OCI-LY3 (cell line): ENCODE measurements at regions not wholly inside any gene's neighbourhood (a gene's known extent, or its start where the extent isn't known, plus 50 kb on each side); places are given as distances from the start of the nearest gene placed in this dataset.
"Not testable (repeated sequence)": the region's sequence is repeated elsewhere in the genome, so short reads cannot be mapped to it uniquely, and the experiment has no call there.

Source experiments
- H2AFZ ChIP-seq: fragments of 200-600, 300-600 bp; shearing (Covaris generic); 2 replicates; pipeline ENCODE4 v1.6.0; 2014; ENCODE audit warnings: antibody characterized with exemption, low read depth, low read length
- H3K27ac ChIP-seq: fragments of 200-600, 300-600 bp; sonication (generic); 2 replicates; pipeline ENCODE4 v1.5.1; 2014; ENCODE audit warnings: mild to moderate bottlenecking, low read length, moderate library complexity, mixed read lengths
- H3K27me3 ChIP-seq: fragments of 200-600, 300-600 bp; sonication (generic); 2 replicates; pipeline ENCODE4 v1.6.1; 2014; ENCODE audit warnings: low read depth, low read length, mixed read lengths
- H3K36me3 ChIP-seq: fragments of 200-600, 300-600 bp; sonication (generic); replicated peaks from 2 replicates; pipeline ENCODE3; 2014; ENCODE audit warnings: low read depth, low read length, mixed read lengths
- H3K4me1 ChIP-seq: fragments of 300-600, 200-600 bp; sonication (generic); 2 replicates; pipeline ENCODE4 v1.6.1; 2014; ENCODE audit warnings: low read length, mixed read lengths
- H3K4me2 ChIP-seq: fragments of 200-600, 300-600 bp; sonication (generic); 2 replicates; pipeline ENCODE4 v1.6.1; 2014; ENCODE audit warnings: low read length, mixed read lengths
- H3K4me3 ChIP-seq: fragments of 300-600, 200-600 bp; sonication (generic); 2 replicates; pipeline ENCODE4 v1.5.1; 2014; ENCODE audit warnings: antibody characterized with exemption, mild to moderate bottlenecking, low read length, moderate library complexity
- H3K79me2 ChIP-seq: fragments of 300-600, 200-600 bp; shearing (Covaris generic); 2 replicates; pipeline ENCODE4 v1.6.1; 2014; ENCODE audit warnings: mild to moderate bottlenecking, low read length, mixed read lengths
- H3K9ac ChIP-seq: fragments of 300-600, 200-600 bp; shearing (Covaris generic); 2 replicates; pipeline ENCODE4 v1.6.0; 2014; ENCODE audit warnings: mild to moderate bottlenecking, low read length, moderate library complexity
- H3K9me3 ChIP-seq: fragments of 200-600, 300-600 bp; shearing (Covaris generic); 2 replicates; pipeline ENCODE4 v1.6.1; 2014; ENCODE audit warnings: low read length, mixed read lengths; ENCODE audit not compliant: insufficient read depth
- H4K20me1 ChIP-seq: fragments of 200-600, 300-600 bp; sonication (generic); 2 replicates; pipeline ENCODE4 v1.6.1; 2016; ENCODE audit warnings: low read length, mixed read lengths; ENCODE audit not compliant: insufficient read depth
- CTCF ChIP-seq: fragments of 200-600, 300-600 bp; sonication (generic); IDR thresholded peaks from 2 replicates; pipeline ENCODE4 v1.5.1; 2014; ENCODE audit warnings: antibody characterized with exemption, low read length, low read depth
- EZH2phosphoT487 ChIP-seq: fragments of 200-600 bp; shearing (Covaris generic); IDR thresholded peaks from 2 replicates; pipeline ENCODE4 v1.6.1; 2018; ENCODE audit warnings: antibody characterized with exemption, mixed run types, low read depth

DNA sequence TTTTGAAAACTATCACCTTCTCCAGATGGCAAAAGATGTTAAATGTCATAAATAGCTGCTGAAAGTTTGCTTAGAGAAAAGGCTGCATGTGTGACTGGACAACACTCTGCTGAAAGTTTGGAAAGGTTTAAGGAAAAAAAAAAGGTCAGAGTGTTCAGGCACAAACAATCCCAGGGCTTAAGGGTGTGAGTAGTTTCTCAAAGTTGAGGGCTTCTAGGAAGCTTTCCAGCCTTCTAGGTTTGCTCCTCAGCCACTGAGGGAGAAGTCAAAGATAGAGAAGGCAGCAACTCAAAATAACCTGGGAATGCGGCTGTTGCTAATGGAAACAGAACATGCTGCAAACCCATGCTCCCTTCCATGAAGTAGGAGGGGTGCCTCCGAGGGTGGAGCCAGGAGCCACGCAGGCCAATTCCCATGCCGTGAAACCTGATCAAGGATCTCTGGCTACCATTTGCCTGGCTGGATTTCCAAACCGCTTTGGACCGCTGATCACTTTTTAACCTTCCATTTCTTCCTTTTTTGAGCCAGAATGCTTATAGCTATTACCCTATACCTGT, 88.0 kb downstream of the TEX51 start:
- no peaks in the 10 kb centered on the region for H3K4me1 ChIP-seq
- H3K4me3 ChIP-seq, result no peak overlapping the region
- no peak overlapping the region for H3K4me2 ChIP-seq
- no peaks in the 10 kb centered on the region for H3K36me3 ChIP-seq
- no peak overlapping the region for H2AFZ ChIP-seq
- H3K9ac ChIP-seq, result no peak overlapping the region
- no peak overlapping the region for H3K27ac ChIP-seq
- TF ChIP-seq CTCF (no peak), EZH2phosphoT487 (no peak)
- no peaks in the 10 kb centered on the region for H4K20me1 ChIP-seq
- H3K79me2 ChIP-seq, result no peaks in the 10 kb centered on the region
- H3K9me3 ChIP-seq, result no peaks in the 10 kb centered on the region
- peaks cover 19% of the 10 kb centered on the region for H3K27me3 ChIP-seq

DNA sequence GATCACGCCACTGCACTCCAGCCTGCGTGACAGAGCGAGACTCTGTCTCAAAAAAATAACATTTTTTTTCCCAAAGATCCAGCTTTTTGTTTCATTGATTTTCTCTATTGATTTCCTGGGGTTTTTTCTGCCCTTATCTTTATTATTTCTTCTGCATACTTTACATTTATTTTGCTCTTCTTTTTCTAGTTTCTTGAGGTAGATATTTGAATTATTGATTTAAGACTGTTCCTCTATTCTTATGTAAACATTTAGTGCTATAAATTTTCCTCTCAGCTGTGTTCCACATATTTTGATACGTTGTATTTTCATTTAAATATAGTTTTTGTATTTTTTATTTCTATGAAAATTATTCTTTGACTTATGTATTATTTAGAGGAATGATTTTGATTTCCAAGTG, 89.8 kb downstream of the TEX51 start:
- H3K9ac ChIP-seq, result no peak overlapping the region
- H4K20me1 ChIP-seq, result no peaks in the 10 kb centered on the region
- H3K36me3 ChIP-seq, result no peaks in the 10 kb centered on the region
- peaks cover 19% of the 10 kb centered on the region for H3K27me3 ChIP-seq
- H3K4me1 ChIP-seq, result no peaks in the 10 kb centered on the region
- H3K27ac ChIP-seq, result no peak overlapping the region
- H3K4me3 ChIP-seq, result no peak overlapping the region
- no peaks in the 10 kb centered on the region for H3K9me3 ChIP-seq
- no peak overlapping the region for H3K4me2 ChIP-seq
- H3K79me2 ChIP-seq, result no peaks in the 10 kb centered on the region
- no peak overlapping the region for H2AFZ ChIP-seq
- no peak for TF ChIP-seq EZH2phosphoT487

GRCh38 chr2:126989064-126989463, 90.4 kb downstream of the TEX51 start:
- H2AFZ ChIP-seq, H3K4me3 ChIP-seq, H3K36me3 ChIP-seq, H3K9ac ChIP-seq, H3K79me2 ChIP-seq, H3K27ac ChIP-seq, H3K4me2 ChIP-seq, H3K9me3 ChIP-seq, H4K20me1 ChIP-seq, H3K4me1 ChIP-seq: not testable (repeated sequence)
- peaks cover 19% of the 10 kb centered on the region for H3K27me3 ChIP-seq

DNA sequence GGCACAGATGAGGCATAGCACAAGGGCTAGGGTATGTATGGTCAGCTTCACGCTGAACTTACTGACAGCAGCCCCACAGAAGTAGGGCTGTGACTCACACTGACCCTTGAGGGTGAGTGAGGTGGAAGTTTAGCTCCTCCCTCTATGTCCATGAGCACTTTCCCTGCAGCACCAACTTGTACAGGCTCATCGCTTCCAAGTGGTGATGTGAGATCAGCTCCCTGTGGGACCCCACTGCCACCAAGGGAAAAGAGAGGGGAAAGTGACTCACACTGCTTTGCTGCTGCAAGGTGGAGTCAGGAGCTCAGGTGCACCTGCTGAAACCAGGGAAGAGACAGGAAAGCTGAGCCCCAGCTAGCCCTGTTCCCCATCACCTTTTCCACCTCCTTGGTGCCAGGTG, 91.5 kb downstream of the TEX51 start:
- Histone ChIP-seq H3K4me2 (no peak overlapping the region), H3K79me2 (no peaks in the 10 kb centered on the region), H3K36me3 (no peaks in the 10 kb centered on the region), H3K4me3 (no peak overlapping the region), H3K9me3 (no peaks in the 10 kb centered on the region), H4K20me1 (no peaks in the 10 kb centered on the region), H2AFZ (no peak overlapping the region), H3K27ac (no peak overlapping the region), H3K4me1 (no peaks in the 10 kb centered on the region), H3K9ac (no peak overlapping the region), H3K27me3 (peaks cover 19% of the 10 kb centered on the region)
- TF ChIP-seq EZH2phosphoT487, result no peak
- no peak for TF ChIP-seq CTCF

DNA sequence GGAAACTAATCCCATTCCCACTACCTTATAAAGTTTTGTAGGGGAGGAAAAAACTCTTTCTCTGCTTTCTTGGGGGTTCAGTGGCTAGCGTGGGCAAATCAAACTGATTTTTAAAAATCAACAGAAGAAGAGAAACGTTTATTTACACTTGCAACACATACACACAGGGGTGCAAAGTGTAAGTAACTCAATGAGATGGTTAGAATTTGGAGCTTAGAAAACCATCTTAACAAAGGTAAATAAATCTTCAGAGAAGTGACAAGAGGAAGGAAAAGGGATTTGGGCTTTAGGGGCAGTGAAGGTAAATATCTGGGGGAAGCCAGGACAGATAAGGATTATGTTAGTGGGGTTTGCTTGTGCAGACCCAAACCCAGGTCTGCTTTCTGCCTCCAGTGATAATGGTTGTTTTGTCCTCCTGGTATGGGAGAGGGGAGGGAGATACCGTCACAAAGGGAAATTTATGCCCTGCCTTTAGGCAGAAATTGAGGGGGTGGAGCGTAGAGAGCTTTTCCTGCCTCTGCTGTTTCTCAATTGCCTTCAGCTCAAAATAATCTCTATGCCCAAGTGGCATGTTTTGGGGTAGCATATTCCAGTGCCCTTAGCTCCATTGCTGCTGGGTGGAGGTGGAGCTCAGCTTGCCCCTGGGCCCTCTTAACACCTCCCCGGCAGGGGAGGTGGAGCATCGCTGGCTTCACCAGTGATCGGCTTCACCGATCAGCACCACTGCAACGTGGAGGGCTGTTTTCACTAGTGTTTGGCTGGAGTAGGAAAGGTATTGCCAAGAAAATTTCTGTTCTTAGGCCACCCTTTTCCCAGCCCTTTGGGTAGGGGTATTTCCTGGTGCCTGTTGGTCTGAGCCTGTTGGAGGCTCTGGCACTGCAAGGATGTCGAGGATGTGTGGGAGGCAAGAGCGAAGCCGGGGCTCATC, 92.2 kb downstream of the TEX51 start:
- H3K27me3 ChIP-seq, result peaks cover 17% of the 10 kb centered on the region
- TF ChIP-seq EZH2phosphoT487 (no peak), CTCF (no peak)
- H3K9me3 ChIP-seq, result no peaks in the 10 kb centered on the region
- H4K20me1 ChIP-seq, result no peaks in the 10 kb centered on the region
- no peak overlapping the region for H3K4me3 ChIP-seq
- no peak overlapping the region for H3K4me2 ChIP-seq
- H3K36me3 ChIP-seq, result no peaks in the 10 kb centered on the region
- H3K79me2 ChIP-seq, result no peaks in the 10 kb centered on the region
- no peak overlapping the region for H2AFZ ChIP-seq
- H3K27ac ChIP-seq, result no peak overlapping the region
- no peaks in the 10 kb centered on the region for H3K4me1 ChIP-seq
- no peak overlapping the region for H3K9ac ChIP-seq
